A673 (cell line): ENCODE measurements at regions not wholly inside any gene's neighbourhood (a gene's known extent, or its start where the extent isn't known, plus 50 kb on each side); places are given as distances from the start of the nearest gene placed in this dataset.

Experiments used
- BruUV-seq: library from RNA; stranded (reverse); fragments of 400-500 nt; replicated peaks from 2 replicates; lab custom pipeline; 2021; lab: Mats Ljungman, UMichigan
- CTCF ChIA-PET: fragments of 300-600 bp; sonication (Branson Sonifier 250); formaldehyde crosslinking; loops from one replicate; lab custom pipeline; 2022; ENCODE audit warnings: antibody characterized with exemption; lab: Charles Lee
- POLR2A ChIA-PET: fragments of 300-600 bp; sonication (Branson Sonifier 250); formaldehyde crosslinking; loops from one replicate; lab custom pipeline; 2022; ENCODE audit warnings: antibody characterized with exemption; ENCODE audit not compliant: low non-redundant PET; lab: Charles Lee
- DNase-seq: peaks from one replicate; pipeline ENCODE4 v3.0.0-alpha.2; 2015; ENCODE audit warnings: low spot score
- H3K27ac ChIP-seq: fragments of 200-600 bp; sonication (generic); 2 replicates; pipeline ENCODE4 v1.5.1; 2016; ENCODE audit warnings: mixed run types, low read depth, mild to moderate bottlenecking, mixed read lengths, antibody characterized with exemption, low read length; ENCODE audit not compliant: poor library complexity, severe bottlenecking
- H3K27me3 ChIP-seq: fragments of 200-600 bp; sonication (generic); replicated peaks from 2 replicates; pipeline ENCODE4 v1.6.1; 2017; ENCODE audit warnings: mixed run types, low read depth, mild to moderate bottlenecking, mixed read lengths, antibody characterized with exemption, low read length; ENCODE audit not compliant: insufficient read depth, poor library complexity
- H3K36me3 ChIP-seq: fragments of 200-600 bp; sonication (generic); 2 replicates; pipeline ENCODE4 v1.6.1; 2016; ENCODE audit warnings: mixed run types, mild to moderate bottlenecking, mixed read lengths, antibody characterized with exemption, low read length; ENCODE audit not compliant: insufficient read depth, poor library complexity, severe bottlenecking
- H3K4me1 ChIP-seq: fragments of 200-600 bp; sonication (generic); 2 replicates; pipeline ENCODE4 v1.6.1; 2017; ENCODE audit warnings: mixed run types, mild to moderate bottlenecking, mixed read lengths, antibody characterized with exemption, low read length; ENCODE audit not compliant: insufficient read depth, poor library complexity, severe bottlenecking
- H3K4me3 ChIP-seq: fragments of 200-600 bp; sonication (generic); 2 replicates; pipeline ENCODE4 v1.5.1; 2016; ENCODE audit warnings: low read depth, mixed run types, mild to moderate bottlenecking, mixed read lengths, low read length; ENCODE audit not compliant: poor library complexity, severe bottlenecking
- H3K9me3 ChIP-seq: fragments of 200-600 bp; sonication (generic); 2 replicates; pipeline ENCODE4 v1.6.1; 2016; ENCODE audit warnings: mixed run types, low read depth, mild to moderate bottlenecking, mixed read lengths, antibody characterized with exemption, low read length; ENCODE audit not compliant: poor library complexity, severe bottlenecking
- EZH2 ChIP-seq: fragments of 200-600 bp; sonication (generic); IDR thresholded peaks from 2 replicates; pipeline ENCODE4 v1.6.1; 2017; ENCODE audit warnings: borderline replicate concordance, low read depth, mild to moderate bottlenecking, mixed read lengths, antibody characterized with exemption, low read length; ENCODE audit not compliant: poor library complexity, severe bottlenecking
- intact Hi-C: fragments of 100-400 bp; cut with micrococcal nuclease; formaldehyde crosslinking; loops from one replicate; pipeline ENCODE4 v1.10.0; 2022; ENCODE audit not compliant: unreplicated experiment
- TF ChIP-seq, protein P1 (sequence below): fragments of 300-800, 200-600 bp; sonication (generic); conservative IDR thresholded peaks from 2 replicates; pipeline ENCODE4 v1.5.1; 2017; ENCODE audit warnings: low read depth, mild to moderate bottlenecking, antibody characterized with exemption, low read length, moderate library complexity, mixed read lengths

DNA sequence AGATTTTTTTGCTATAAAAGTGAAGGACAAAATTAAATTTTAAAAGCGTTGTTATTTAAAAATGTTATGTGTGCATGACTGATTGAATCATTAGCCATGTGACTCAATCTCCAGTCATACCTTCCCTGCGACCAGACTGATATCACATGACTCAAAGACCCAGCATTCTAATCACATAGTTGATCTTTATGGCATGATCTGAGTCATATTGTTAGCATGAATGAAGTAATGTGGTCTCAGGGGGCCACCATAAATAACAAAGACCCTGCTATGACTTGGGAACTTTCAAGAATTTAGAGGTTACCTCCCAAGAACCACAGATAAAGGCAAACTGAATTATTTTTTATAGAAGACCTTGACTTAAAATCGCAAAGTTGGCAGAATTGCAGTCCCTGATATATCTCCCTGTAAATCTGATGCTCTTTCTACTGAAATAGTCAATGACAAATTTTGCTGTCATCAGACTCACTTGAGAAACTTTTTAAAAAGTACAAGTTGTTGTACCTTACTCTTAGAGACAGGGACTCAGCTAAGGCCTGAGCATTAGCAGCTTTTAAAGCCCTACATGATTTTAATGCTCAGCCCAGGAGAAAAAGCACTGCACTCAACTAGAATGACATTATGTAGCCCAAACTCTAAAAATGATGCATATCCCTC, 717.3 kb downstream of the XPNPEP1 start:
- CTCF ChIA-PET = no interaction called here
- POLR2A ChIA-PET = no interaction called here
- intact Hi-C loops = no loop called here
- Histone ChIP-seq H3K4me1 (peaks cover 49% of the 10 kb centered on the region), H3K27ac (peak overlapping the region; percentile 67), H3K4me3 (no peak overlapping the region), H3K36me3 (no peaks in the 10 kb centered on the region), H3K27me3 (no peaks in the 10 kb centered on the region), H3K9me3 (no peaks in the 10 kb centered on the region)
- TSS peak; percentile 54 for BruUV-seq
- TF ChIP-seq, protein P1, sequence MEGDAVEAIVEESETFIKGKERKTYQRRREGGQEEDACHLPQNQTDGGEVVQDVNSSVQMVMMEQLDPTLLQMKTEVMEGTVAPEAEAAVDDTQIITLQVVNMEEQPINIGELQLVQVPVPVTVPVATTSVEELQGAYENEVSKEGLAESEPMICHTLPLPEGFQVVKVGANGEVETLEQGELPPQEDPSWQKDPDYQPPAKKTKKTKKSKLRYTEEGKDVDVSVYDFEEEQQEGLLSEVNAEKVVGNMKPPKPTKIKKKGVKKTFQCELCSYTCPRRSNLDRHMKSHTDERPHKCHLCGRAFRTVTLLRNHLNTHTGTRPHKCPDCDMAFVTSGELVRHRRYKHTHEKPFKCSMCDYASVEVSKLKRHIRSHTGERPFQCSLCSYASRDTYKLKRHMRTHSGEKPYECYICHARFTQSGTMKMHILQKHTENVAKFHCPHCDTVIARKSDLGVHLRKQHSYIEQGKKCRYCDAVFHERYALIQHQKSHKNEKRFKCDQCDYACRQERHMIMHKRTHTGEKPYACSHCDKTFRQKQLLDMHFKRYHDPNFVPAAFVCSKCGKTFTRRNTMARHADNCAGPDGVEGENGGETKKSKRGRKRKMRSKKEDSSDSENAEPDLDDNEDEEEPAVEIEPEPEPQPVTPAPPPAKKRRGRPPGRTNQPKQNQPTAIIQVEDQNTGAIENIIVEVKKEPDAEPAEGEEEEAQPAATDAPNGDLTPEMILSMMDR = no peak
- TF ChIP-seq EZH2 = no peak
- peak; percentile 82 for DNase-seq

DNA sequence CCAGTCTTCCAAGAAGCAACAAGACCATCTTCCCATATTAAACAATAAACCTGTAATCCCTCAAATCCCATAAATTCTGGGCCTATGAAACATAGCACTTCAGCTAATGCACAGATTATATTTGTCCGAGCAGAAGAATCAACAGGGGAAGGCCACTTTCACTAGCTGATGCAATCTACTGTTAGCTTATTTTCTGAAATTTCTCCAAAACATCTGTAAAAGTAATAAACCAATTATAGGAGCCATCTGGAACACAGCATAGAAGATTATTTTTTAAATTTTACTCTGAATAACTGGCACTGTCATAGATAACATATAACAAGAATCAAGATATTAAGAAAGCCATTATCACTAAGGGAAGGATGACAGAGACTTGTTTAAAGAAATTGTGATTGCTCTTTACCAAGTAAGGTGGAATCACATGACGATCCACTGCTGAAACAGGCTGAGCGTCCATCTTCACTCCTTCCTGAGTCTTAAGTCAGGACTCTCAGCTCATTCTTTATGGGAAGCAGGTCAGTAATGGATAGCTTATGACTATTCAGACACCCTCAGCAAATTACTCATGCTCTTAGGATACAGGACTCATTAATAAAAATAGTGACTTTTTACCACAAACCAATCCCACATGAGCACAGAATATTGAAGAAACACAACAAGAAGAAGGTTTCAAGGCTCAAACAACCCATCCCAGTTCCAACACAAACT, 719.5 kb downstream of the XPNPEP1 start:
- Histone ChIP-seq H3K27me3 (no peaks in the 10 kb centered on the region), H3K36me3 (no peaks in the 10 kb centered on the region), H3K9me3 (peaks cover 2% of the 10 kb centered on the region), H3K4me3 (no peak overlapping the region), H3K27ac (peak overlapping the region; percentile 74), H3K4me1 (peaks cover 53% of the 10 kb centered on the region)
- TF ChIP-seq, protein P1 = no peak
- no peak for TF ChIP-seq EZH2
- intact Hi-C loops = no loop called here
- CTCF ChIA-PET = no interaction called here
- peak; percentile 45 for DNase-seq
- POLR2A ChIA-PET = no interaction called here
- no TSS peak for BruUV-seq

DNA sequence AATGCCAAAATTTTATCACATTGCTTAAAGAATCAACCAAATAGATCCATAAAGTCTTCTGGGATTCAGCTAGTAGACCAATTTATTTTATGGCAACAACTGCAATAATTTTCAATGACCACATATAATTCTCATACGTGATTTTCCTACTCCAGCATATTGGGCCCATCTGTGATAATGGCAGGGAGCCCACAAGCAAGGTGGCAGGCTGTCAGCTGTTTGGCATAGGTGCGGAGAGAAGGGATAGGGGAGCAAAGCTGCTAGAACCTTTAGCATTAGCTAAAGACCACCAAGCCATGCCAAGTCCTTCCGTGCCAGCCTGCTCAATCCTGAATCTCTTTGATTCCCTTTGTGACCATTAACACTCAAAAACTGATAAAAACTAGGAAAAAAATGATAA, 721.2 kb downstream of the XPNPEP1 start:
- no peak for DNase-seq
- Histone ChIP-seq H3K9me3 (peaks cover 5% of the 10 kb centered on the region), H3K4me1 (peaks cover 40% of the 10 kb centered on the region), H3K4me3 (no peak overlapping the region), H3K27me3 (no peaks in the 10 kb centered on the region), H3K27ac (peak overlapping the region; percentile 74), H3K36me3 (no peaks in the 10 kb centered on the region)
- no TSS peak for BruUV-seq
- CTCF ChIA-PET = no interaction called here
- intact Hi-C loops = no loop called here
- TF ChIP-seq, protein P1 = no peak
- TF ChIP-seq EZH2 = no peak
- POLR2A ChIA-PET = interaction anchor here (0.6 kb wide), 1 partner anchor 718 kb away, joined by 3 read pairs; no protein-coding TSS in a partner anchor
